OCI-LY1 (cell line): ENCODE measurements at regions not wholly inside any gene's neighbourhood (a gene's known extent, or its start where the extent isn't known, plus 50 kb on each side); places are given as distances from the start of the nearest gene placed in this dataset.

Experiments used
- H2AFZ ChIP-seq: fragments of 200-600 bp; sonication (generic), shearing (Covaris generic); 2 replicates; pipeline ENCODE4 v1.6.0; 2014; ENCODE audit warnings: antibody characterized with exemption, mild to moderate bottlenecking, low read length
- H3F3A ChIP-seq: fragments of 200-600 bp; sonication (generic), shearing (Covaris generic); 2 replicates; pipeline ENCODE4 v1.6.0; 2014; ENCODE audit warnings: mild to moderate bottlenecking, antibody characterized with exemption, low read length, moderate library complexity; ENCODE audit not compliant: insufficient read depth
- H3K27ac ChIP-seq: fragments of 200-600 bp; sonication (generic); 2 replicates; pipeline ENCODE4 v1.5.1; 2014; ENCODE audit warnings: low read length, mixed run types, mild to moderate bottlenecking, low read depth; ENCODE audit not compliant: poor library complexity, severe bottlenecking
- H3K27me3 ChIP-seq: fragments of 200-600 bp; sonication (generic); 2 replicates; pipeline ENCODE4 v1.6.0; 2014; ENCODE audit warnings: antibody characterized with exemption, mild to moderate bottlenecking, low read length, moderate library complexity; ENCODE audit not compliant: insufficient read depth
- H3K36me3 ChIP-seq: fragments of 200-600 bp; sonication (generic); 2 replicates; pipeline ENCODE4 v1.6.1; 2014; ENCODE audit warnings: mild to moderate bottlenecking, antibody characterized with exemption, low read length, moderate library complexity, mixed read lengths; ENCODE audit not compliant: insufficient read depth
- H3K4me1 ChIP-seq: fragments of 200-600 bp; sonication (generic); 2 replicates; pipeline ENCODE4 v1.5.1; 2014; ENCODE audit warnings: mild to moderate bottlenecking, low read length, moderate library complexity; ENCODE audit not compliant: insufficient read depth, severe bottlenecking
- H3K4me2 ChIP-seq: fragments of 200-600 bp; sonication (generic), shearing (Covaris generic); 2 replicates; pipeline ENCODE4 v1.6.1; 2014; ENCODE audit warnings: low read length
- H3K4me3 ChIP-seq: fragments of 200-600 bp; sonication (generic); 2 replicates; pipeline ENCODE4 v1.5.1; 2014; ENCODE audit warnings: low read length, low read depth, mild to moderate bottlenecking, mixed read lengths; ENCODE audit not compliant: poor library complexity, severe bottlenecking
- H3K79me2 ChIP-seq: fragments of 200-600 bp; shearing (Covaris generic); 2 replicates; pipeline ENCODE4 v1.6.1; 2016; ENCODE audit warnings: mixed run types, low read length, mixed read lengths; ENCODE audit not compliant: insufficient read depth
- H3K9ac ChIP-seq: fragments of 200-600 bp; sonication (generic), shearing (Covaris generic); 2 replicates; pipeline ENCODE4 v1.6.1; 2014; ENCODE audit warnings: mild to moderate bottlenecking, low read length, mixed read lengths
- H3K9me2 ChIP-seq: fragments of 200-600 bp; sonication (generic), shearing (Covaris generic); 2 replicates; pipeline ENCODE4 v1.6.1; 2014; ENCODE audit warnings: low read depth, mild to moderate bottlenecking, low read length, mixed read lengths
- H3K9me3 ChIP-seq: fragments of 200-600 bp; shearing (Covaris generic); 2 replicates; pipeline ENCODE4 v1.6.1; 2014; ENCODE audit warnings: low read length, mixed read lengths
- H4K20me1 ChIP-seq: fragments of 200-600 bp; sonication (generic), shearing (Covaris generic); 2 replicates; pipeline ENCODE4 v1.6.0; 2016; ENCODE audit warnings: mild to moderate bottlenecking, low read length; ENCODE audit not compliant: insufficient read depth
- CTCF ChIP-seq: fragments of 200-600 bp; sonication (generic), shearing (Covaris generic); IDR thresholded peaks from 2 replicates; pipeline ENCODE4 v1.5.1; 2017; ENCODE audit warnings: mild to moderate bottlenecking, antibody characterized with exemption, low read length, moderate library complexity, mixed read lengths
- EZH2 ChIP-seq: fragments of 200-600 bp; sonication (generic), shearing (Covaris generic); IDR thresholded peaks from 2 replicates; pipeline ENCODE4 v1.8.0; 2017; ENCODE audit warnings: borderline replicate concordance, mixed run types, mild to moderate bottlenecking, antibody characterized with exemption, low read length, moderate library complexity, mixed read lengths

- no peak overlapping the region for H3K4me3 ChIP-seq
- no peaks in the 10 kb centered on the region for H3K9me3 ChIP-seq
- H3K4me2 ChIP-seq = no peak overlapping the region
- H3K36me3 ChIP-seq = no peaks in the 10 kb centered on the region
- no peaks in the 10 kb centered on the region for H3K79me2 ChIP-seq
- H2AFZ ChIP-seq = no peak overlapping the region
- no peaks in the 10 kb centered on the region for H3K4me1 ChIP-seq
- H3K9me2 ChIP-seq = no peaks in the 10 kb centered on the region
- H3K27me3 ChIP-seq = peaks cover 10% of the 10 kb centered on the region; the same call in 1 of the 2 replicates
- no peak overlapping the region for H3K9ac ChIP-seq
- TF ChIP-seq EZH2 (no peak), CTCF (no peak)
- H3F3A ChIP-seq = no peaks in the 10 kb centered on the region
- no peak overlapping the region for H3K27ac ChIP-seq
- no peaks in the 10 kb centered on the region for H4K20me1 ChIP-seq
Observed at GRCh38 chr5:174188295-174188694, 142.8 kb downstream of the NSG2 start.

- no peaks in the 10 kb centered on the region for H4K20me1 ChIP-seq
- H3F3A ChIP-seq = no peaks in the 10 kb centered on the region
- no peak overlapping the region for H3K9ac ChIP-seq
- no peak overlapping the region for H3K27ac ChIP-seq
- no peak overlapping the region for H3K4me3 ChIP-seq
- no peaks in the 10 kb centered on the region for H3K9me2 ChIP-seq
- no peak overlapping the region for H2AFZ ChIP-seq
- H3K36me3 ChIP-seq = no peaks in the 10 kb centered on the region
- H3K4me1 ChIP-seq = no peaks in the 10 kb centered on the region
- no peaks in the 10 kb centered on the region for H3K9me3 ChIP-seq
- TF ChIP-seq CTCF = no peak
- no peak for TF ChIP-seq EZH2
- no peaks in the 10 kb centered on the region for H3K79me2 ChIP-seq
- H3K4me2 ChIP-seq = no peak overlapping the region
- peaks cover 10% of the 10 kb centered on the region; the same call in 1 of the 2 replicates for H3K27me3 ChIP-seq
Observed at GRCh38 chr5:174189654-174190541, 144.4 kb downstream of the NSG2 start.

DNA sequence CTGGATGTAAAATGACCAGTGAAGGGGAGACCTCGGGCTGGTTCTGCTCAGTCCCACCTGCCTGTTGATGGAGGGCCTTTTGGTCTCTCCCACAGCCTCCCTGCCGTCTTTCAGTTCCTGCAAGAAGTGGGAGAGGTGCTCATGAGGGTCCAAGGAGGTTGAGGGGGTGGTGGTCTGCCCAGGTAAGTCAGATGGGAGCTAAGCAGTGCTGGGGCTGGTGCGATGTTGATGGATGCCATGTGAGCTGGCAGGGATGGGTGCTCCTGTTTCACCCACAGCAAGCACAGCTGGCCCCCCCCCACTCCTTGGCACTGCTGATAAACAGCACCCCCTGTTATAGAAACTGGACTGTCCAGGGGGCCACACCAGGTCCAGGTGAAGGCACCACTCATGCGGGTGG lies 145.6 kb downstream of the NSG2 start:
- Histone ChIP-seq H3K4me3 (no peak overlapping the region), H3K27ac (no peak overlapping the region), H3K4me1 (no peaks in the 10 kb centered on the region), H3K79me2 (no peaks in the 10 kb centered on the region), H3K36me3 (no peaks in the 10 kb centered on the region), H2AFZ (no peak overlapping the region), H3K9me2 (no peaks in the 10 kb centered on the region), H3F3A (no peaks in the 10 kb centered on the region), H3K9ac (no peak overlapping the region), H4K20me1 (no peaks in the 10 kb centered on the region), H3K27me3 (peaks cover 7% of the 10 kb centered on the region; the same call in 1 of the 2 replicates), H3K4me2 (no peak overlapping the region), H3K9me3 (no peaks in the 10 kb centered on the region)
- no peak for TF ChIP-seq CTCF
- TF ChIP-seq EZH2 = no peak
